NB4 (cell line): ENCODE measurements at regions not wholly inside any gene's neighbourhood (a gene's known extent, or its start where the extent isn't known, plus 50 kb on each side); places are given as distances from the start of the nearest gene placed in this dataset.

Source experiments
- DNase-seq: peaks from one replicate; pipeline ENCODE4 v3.0.0; 2010; ENCODE audit warnings: low read depth
- H3K4me3 ChIP-seq: one replicate; pipeline ENCODE4 v1.5.1; 2011; ENCODE audit warnings: mild to moderate bottlenecking, low read depth, low read length, moderate library complexity
- MYC ChIP-seq: IDR thresholded peaks from 2 replicates; pipeline ENCODE4 v1.6.1; 2011; ENCODE audit warnings: low read depth, low read length
- POLR2A ChIP-seq: IDR thresholded peaks from 2 replicates; pipeline ENCODE4 v1.6.1; 2011; ENCODE audit warnings: mild to moderate bottlenecking; ENCODE audit not compliant: insufficient read length; ENCODE audit errors: extremely low read depth
- TF ChIP-seq, protein P1 (sequence below): IDR thresholded peaks from 2 replicates; pipeline ENCODE4 v1.6.1; 2011; ENCODE audit warnings: low read depth, low read length
- TF ChIP-seq, protein P2 (sequence below): IDR thresholded peaks from one replicate; pipeline ENCODE4 v1.5.1; 2012; ENCODE audit warnings: low read depth, low read length

DNA sequence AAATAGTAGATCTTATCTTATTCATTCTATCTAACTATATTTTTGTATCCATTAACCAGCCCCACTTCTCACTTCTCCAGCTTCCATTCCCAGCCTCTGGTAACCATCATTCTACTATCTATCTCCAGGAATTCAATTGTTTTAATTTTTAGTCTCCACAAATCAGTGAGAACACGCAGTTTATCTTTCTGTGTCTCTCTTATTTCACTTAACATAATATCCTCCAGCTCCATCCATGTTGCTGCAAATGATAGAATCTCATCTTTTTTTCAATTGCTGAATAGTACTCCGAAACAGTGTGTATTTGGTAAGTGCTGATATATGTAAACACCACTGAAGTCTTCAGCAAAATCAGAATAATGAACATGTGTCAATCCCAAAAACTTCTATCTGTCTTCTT is 587.2 kb upstream of the ATP2B1 start:
- no peak for TF ChIP-seq POLR2A
- TF ChIP-seq, protein P1, sequence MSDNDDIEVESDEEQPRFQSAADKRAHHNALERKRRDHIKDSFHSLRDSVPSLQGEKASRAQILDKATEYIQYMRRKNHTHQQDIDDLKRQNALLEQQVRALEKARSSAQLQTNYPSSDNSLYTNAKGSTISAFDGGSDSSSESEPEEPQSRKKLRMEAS: no peak
- TF ChIP-seq MYC: no peak
- TF ChIP-seq, protein P2, sequence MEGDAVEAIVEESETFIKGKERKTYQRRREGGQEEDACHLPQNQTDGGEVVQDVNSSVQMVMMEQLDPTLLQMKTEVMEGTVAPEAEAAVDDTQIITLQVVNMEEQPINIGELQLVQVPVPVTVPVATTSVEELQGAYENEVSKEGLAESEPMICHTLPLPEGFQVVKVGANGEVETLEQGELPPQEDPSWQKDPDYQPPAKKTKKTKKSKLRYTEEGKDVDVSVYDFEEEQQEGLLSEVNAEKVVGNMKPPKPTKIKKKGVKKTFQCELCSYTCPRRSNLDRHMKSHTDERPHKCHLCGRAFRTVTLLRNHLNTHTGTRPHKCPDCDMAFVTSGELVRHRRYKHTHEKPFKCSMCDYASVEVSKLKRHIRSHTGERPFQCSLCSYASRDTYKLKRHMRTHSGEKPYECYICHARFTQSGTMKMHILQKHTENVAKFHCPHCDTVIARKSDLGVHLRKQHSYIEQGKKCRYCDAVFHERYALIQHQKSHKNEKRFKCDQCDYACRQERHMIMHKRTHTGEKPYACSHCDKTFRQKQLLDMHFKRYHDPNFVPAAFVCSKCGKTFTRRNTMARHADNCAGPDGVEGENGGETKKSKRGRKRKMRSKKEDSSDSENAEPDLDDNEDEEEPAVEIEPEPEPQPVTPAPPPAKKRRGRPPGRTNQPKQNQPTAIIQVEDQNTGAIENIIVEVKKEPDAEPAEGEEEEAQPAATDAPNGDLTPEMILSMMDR: no peak
- H3K4me3 ChIP-seq: no peak overlapping the region
- DNase-seq: no peak

DNA sequence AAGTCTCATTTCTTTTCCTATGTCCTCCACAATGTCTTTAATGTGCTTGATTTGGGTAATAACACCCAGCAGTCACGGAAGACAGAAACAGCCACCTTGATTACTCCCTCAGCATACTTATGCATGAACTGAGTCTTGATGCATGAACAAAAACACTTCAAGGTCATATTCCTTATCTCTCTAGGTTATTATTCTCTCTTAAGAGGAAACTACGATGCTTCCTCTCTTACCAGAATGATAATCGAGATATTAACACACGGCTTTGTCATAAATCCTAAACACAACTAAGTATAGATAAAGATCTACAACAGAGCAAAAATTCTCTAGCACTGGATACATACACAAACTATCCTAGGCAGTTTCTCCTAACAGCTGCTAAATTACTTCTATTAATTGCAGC is 583.5 kb upstream of the ATP2B1 start:
- H3K4me3 ChIP-seq: no peak overlapping the region
- TF ChIP-seq, protein P1: no peak
- TF ChIP-seq, protein P2: no peak
- TF ChIP-seq POLR2A: no peak
- TF ChIP-seq MYC: no peak
- no peak for DNase-seq

DNA sequence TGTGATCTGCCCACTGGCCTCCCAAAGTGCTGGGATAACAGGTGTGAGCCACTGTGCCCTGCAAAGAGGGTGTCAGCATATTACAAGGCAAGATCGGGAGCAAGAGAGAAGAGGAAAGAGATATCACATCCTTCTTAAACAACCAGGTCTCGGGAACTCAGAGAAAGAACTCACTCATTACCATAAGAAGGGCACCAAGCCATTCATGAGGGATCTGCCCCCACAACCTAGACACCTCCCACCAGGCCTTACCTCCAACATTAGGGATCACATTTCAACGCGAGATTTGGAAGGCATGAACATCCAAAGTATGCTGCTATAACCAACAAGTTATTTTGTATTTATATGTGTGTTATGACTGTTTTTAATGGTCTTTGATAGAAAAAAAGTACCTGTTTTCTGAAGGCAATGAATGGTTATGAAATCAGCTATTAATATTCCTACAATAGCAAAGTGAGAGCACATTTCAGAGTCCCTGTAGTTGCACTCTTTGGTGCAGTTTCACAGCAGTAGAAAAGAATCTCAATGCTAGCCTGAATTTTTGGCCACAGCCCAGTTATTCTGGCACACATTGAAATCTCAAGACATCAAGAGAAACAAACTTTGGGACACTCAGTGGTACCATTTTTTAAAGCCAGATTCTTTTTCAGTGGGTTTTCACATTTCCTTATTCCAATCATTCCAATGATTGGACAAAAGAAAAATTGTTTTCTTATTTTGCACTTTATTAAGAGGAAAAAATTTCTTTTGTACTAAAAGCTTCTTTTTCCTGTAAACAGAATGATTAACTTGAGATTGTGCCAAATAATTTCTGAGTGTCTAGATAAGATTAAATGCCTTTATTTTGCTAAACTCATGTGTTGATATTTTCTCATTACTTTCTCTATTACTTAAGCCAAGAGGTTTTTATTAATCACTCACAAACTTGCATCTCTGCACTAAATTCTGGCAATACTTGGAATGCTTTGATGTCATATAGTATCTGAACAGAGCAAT is 582.6 kb upstream of the ATP2B1 start:
- DNase-seq: no peak
- H3K4me3 ChIP-seq: no peak overlapping the region
- TF ChIP-seq, protein P2: no peak

DNA sequence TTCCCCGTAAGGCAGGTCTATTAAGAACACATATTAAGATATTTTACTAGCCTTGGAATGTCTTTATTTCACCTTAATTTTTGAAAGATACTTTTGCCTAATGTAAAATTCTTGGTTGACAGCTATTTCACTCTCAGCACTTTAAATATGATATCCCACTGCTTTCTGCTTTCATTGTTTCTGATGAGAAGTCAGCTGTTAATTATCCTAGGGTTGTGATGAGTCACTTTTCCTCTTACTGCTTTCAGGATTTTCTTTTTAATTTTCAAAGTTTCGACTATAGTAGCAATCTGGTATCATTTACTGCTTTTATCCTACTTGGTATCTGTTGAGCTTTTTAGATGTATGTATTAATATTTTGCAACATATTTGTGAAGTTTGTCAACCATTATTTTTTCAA is 578.9 kb upstream of the ATP2B1 start:
- DNase-seq: peak; percentile 29
- TF ChIP-seq, protein P2: no peak
- TF ChIP-seq, protein P1: no peak
- no peak for TF ChIP-seq POLR2A
- no peak for TF ChIP-seq MYC
- no peak overlapping the region for H3K4me3 ChIP-seq

DNA sequence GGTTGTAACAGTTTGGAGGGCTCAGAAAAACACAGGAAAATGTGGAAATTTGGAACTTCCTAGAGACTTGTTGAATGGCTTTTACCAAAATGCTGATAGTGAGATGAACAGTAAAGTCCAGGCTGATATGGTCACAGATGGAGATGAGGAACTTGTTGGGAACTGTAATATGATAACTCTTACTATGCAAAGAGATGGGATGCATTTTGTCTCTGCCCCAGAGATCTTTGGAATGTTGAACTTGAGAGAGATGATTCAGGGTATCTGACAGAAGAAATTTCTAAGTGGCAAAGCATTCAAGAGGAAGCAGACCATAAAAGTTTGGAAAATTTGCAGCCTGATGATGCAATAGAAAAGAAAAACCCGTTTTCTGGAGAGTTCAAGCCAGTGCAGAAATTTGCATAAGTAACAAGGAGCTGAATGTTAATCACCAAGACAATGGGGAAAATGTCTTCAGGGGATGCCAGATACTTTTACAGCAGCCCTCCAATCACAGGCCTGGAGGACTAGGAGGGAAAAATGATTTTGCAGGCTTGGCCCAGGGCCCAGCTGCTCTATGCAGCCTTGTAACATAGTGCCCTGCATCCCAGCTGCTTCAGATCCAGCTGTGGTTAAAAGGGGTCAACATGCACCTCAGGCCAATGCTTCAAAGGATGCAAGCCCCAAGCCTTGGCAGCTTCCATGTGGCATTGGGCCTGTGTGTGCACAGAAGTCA is 572.7 kb upstream of the ATP2B1 start:
- no peak for TF ChIP-seq POLR2A
- no peak overlapping the region for H3K4me3 ChIP-seq
- no peak for DNase-seq

DNA sequence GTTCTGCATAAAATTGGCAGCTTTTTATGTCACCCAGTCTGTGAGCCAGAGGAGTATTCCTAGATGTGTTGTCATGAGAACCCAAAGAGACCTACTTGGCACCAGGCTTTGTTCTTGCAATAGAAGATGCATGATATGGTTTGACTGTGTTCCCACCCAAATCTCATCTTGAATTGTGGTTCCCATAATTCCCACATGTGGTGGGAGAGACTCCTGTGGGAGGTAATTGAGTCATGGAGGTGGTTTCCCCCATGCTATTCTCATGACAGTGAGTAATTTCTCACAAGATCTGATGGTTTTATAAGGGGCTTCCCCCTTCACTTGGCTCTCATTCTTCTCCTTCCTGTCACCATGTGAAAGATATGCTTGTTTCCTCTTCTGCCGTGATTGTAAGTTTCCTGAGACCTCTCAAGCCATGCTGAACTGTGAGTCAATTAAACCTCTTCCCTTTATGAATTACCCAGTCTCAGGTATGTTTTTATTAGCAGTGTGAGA is 572.0 kb upstream of the ATP2B1 start:
- DNase-seq: no peak
- no peak overlapping the region for H3K4me3 ChIP-seq
- TF ChIP-seq POLR2A (no peak), MYC (no peak)
- TF ChIP-seq, protein P1: no peak
- TF ChIP-seq, protein P2: no peak
